IPS DF 6.9 (cell line): ENCODE measurements at regions not wholly inside any gene's neighbourhood (a gene's known extent, or its start where the extent isn't known, plus 50 kb on each side); places are given as distances from the start of the nearest gene placed in this dataset.
"Not testable (repeated sequence)": the region's sequence is repeated elsewhere in the genome, so short reads cannot be mapped to it uniquely, and the experiment has no call there.

ENCODE experiments used
- DNase-seq: peaks from one replicate; pipeline ENCODE4 v3.0.0-alpha.2; 2013; ENCODE audit warnings: low read depth, low spot score
- H3K27ac ChIP-seq: one replicate; pipeline ENCODE4 v1.5.1; 2013; ENCODE audit warnings: low read length, control low read depth
- H3K27me3 ChIP-seq: 2 replicates; pipeline ENCODE4 v1.6.1; 2013; ENCODE audit warnings: mild to moderate bottlenecking, low read length; ENCODE audit not compliant: control insufficient read depth, insufficient read depth
- H3K36me3 ChIP-seq: 2 replicates; pipeline ENCODE4 v1.6.1; 2013; ENCODE audit warnings: low read length; ENCODE audit not compliant: control insufficient read depth, insufficient read depth
- H3K4me1 ChIP-seq: 2 replicates; pipeline ENCODE4 v1.6.1; 2013; ENCODE audit warnings: low read length; ENCODE audit not compliant: control insufficient read depth, insufficient read depth
- H3K4me3 ChIP-seq: 2 replicates; pipeline ENCODE4 v1.5.1; 2013; ENCODE audit warnings: mild to moderate bottlenecking, low read length
- H3K9me3 ChIP-seq: 2 replicates; pipeline ENCODE4 v1.6.1; 2013; ENCODE audit warnings: low read length, inconsistent platforms; ENCODE audit not compliant: control insufficient read depth, insufficient read depth
- WGBS: extraction: QIAGEN DNeasy Blood & Tissue Kit; methylation state at CpG from one replicate; pipeline ENCODE4 v1.1.7; 2013; ENCODE audit warnings: mixed read lengths, missing lambda C conversion rate; ENCODE audit not compliant: insufficient read length, insufficient coverage; 5-methylcytosine and 5-hydroxymethylcytosine counted together

- H3K9me3 ChIP-seq = peaks cover 16% of the 10 kb centered on the region
- DNase-seq = no peak
- H3K27me3 ChIP-seq = no peaks in the 10 kb centered on the region
- H3K4me3 ChIP-seq = no peak overlapping the region
- H3K4me1 ChIP-seq = no peaks in the 10 kb centered on the region
- no CpG with 5 or more reads among the region's 19 CpGs for WGBS
- no peak overlapping the region for H3K27ac ChIP-seq
- H3K36me3 ChIP-seq = no peaks in the 10 kb centered on the region
Observed at GRCh38 chr12:127787544-127787943, 479.4 kb upstream of the TMEM132C start.

DNA sequence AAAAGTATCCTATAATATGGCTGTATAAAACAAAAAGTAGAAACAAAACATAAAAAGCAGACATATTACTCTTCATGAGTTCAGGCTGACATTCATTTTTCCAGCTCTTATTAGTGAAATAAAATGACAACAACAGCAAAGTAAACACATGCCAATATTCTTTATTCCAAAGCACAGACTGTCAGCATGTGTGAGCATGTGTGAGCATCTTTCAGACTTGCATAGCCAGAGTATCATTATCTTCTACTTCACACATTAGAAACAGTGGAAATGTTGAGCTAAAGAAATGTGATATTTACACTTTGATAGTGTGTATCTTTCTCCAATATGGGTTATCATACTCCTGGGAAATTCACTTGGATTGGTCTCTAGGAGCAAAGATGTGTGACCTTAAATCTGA, 476.6 kb upstream of the TMEM132C start:
- Histone ChIP-seq H3K4me1 (no peaks in the 10 kb centered on the region), H3K27ac (no peak overlapping the region), H3K4me3 (no peak overlapping the region), H3K9me3 (peaks cover 14% of the 10 kb centered on the region), H3K36me3 (no peaks in the 10 kb centered on the region), H3K27me3 (no peaks in the 10 kb centered on the region)
- no peak for DNase-seq

- Histone ChIP-seq H3K27ac (no peak overlapping the region), H3K4me1 (no peaks in the 10 kb centered on the region), H3K9me3 (peaks cover 12% of the 10 kb centered on the region), H3K4me3 (no peak overlapping the region), H3K36me3 (no peaks in the 10 kb centered on the region), H3K27me3 (no peaks in the 10 kb centered on the region)
- no CpG with 5 or more reads among the region's 7 CpGs for WGBS
- DNase-seq = no peak
Observed at GRCh38 chr12:127791217-127791616, 475.8 kb upstream of the TMEM132C start.

DNA sequence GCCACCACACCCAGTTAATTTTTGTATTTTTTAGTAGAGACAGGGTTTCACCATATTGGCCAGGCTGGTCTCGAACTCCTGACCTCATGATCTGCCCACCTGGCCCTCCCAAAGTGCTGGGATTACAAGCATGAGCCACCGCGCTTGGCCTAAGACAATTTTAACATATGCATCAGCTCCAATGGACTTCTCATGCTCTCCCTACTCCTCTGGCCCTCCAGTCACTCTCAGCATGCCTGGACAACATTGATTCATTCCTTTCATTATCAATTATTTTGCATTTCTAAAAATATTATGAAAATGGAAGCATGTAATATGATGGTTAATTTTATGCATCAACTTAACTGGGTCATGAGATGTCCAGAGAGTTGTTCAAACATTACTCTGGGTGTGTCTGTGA, 469.1 kb upstream of the TMEM132C start:
- Histone ChIP-seq H3K27me3 (no peaks in the 10 kb centered on the region), H3K4me3 (no peak overlapping the region)
- WGBS = no CpG with 5 or more reads among the region's 3 CpGs

GRCh38 chr12:127802271-127802670, 464.7 kb upstream of the TMEM132C start:
- Histone ChIP-seq H3K36me3 (no peaks in the 10 kb centered on the region), H3K4me3 (no peak overlapping the region), H3K27me3 (no peaks in the 10 kb centered on the region), H3K9me3 (peaks cover 3% of the 10 kb centered on the region), H3K27ac (no peak overlapping the region), H3K4me1 (no peaks in the 10 kb centered on the region)
- WGBS = no CpG with 5 or more reads among the region's 6 CpGs
- no peak for DNase-seq

More for the DNA sequence above, 469.1 kb upstream of the TMEM132C start:
- H3K27ac ChIP-seq = no peak overlapping the region
- H3K36me3 ChIP-seq = no peaks in the 10 kb centered on the region
- H3K9me3 ChIP-seq = peaks cover 2% of the 10 kb centered on the region
- no peak for DNase-seq
- H3K4me1 ChIP-seq = no peaks in the 10 kb centered on the region

DNA sequence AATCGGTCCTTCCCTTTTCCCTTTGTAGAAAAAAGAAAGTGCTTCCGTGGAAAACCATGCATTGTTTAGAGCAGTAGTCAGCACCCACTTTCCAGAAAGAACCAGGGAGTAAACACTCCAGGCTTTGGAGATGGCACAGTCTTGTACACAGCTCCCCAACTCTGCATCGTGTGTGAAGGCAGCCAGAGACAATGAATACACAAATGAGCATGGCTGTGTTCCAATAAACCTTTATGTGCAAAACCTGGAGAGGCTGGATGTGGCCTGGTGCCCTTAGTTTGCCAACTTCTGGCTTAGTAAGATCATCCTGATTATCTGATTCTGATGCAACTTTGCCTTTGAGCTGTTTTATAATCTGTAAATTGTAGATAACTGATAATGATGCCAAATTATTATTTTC, 463.4 kb upstream of the TMEM132C start:
- Histone ChIP-seq H3K4me3 (no peak overlapping the region), H3K27me3 (no peaks in the 10 kb centered on the region), H3K9me3 (peaks cover 8% of the 10 kb centered on the region), H3K27ac (no peak overlapping the region), H3K36me3 (no peaks in the 10 kb centered on the region), H3K4me1 (no peaks in the 10 kb centered on the region)
- no peak for DNase-seq
- no CpG with 5 or more reads among the region's 3 CpGs for WGBS

- Histone ChIP-seq H3K27me3 (no peaks in the 10 kb centered on the region), H3K36me3 (no peaks in the 10 kb centered on the region), H3K27ac (no peak overlapping the region), H3K4me1 (no peaks in the 10 kb centered on the region), H3K4me3 (no peak overlapping the region), H3K9me3 (peaks cover 10% of the 10 kb centered on the region)
- no peak for DNase-seq
- no CpG with 5 or more reads among the region's 1 CpG for WGBS
Observed at GRCh38 chr12:127809275-127809674, 457.7 kb upstream of the TMEM132C start.

DNA sequence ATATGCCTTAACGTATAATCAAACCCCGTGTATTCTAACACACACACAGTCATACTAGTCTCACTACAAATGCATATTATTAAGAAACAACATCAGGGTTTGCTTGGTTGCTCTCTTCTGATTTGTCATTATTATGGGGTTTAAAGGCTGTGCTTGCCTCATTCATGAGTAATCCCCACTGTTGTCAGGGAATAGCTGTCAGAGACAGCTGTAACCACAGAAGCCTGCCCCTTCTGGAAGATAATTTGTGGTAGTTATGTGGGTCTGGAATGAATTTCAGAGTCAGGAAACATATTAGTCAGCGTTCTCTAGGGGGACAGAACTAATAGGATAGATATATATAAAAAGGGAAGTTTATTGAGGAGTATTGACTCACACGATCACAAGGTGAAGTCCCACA, 456.9 kb upstream of the TMEM132C start:
- Histone ChIP-seq H3K4me1 (no peaks in the 10 kb centered on the region), H3K27me3 (no peaks in the 10 kb centered on the region), H3K36me3 (no peaks in the 10 kb centered on the region), H3K4me3 (no peak overlapping the region), H3K9me3 (peaks cover 10% of the 10 kb centered on the region), H3K27ac (no peak overlapping the region)
- no CpG with 5 or more reads among the region's 4 CpGs for WGBS
- DNase-seq = no peak

DNA sequence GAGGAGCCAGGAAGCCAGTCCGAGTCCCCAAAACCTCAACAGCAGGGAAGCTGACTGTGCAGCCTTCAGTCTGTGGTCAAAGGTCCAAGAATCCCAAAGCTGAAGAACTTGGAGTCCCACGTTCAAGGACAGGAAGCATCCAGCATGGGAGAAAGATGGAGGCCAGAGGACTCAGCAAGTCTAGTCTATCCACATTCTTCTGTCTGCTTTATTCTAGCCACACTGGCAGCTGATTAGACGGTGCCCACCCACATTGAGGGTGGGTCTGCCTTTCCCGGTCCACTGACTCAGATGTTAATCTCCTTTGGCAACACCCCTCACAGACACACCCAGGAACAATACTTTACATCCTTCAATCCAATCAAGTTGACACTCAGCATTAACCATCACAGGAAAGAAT, 456.5 kb upstream of the TMEM132C start:
- not testable (repeated sequence) for H3K36me3 ChIP-seq, H3K9me3 ChIP-seq, H3K27ac ChIP-seq, H3K4me1 ChIP-seq, H3K27me3 ChIP-seq, H3K4me3 ChIP-seq, DNase-seq
- WGBS = no CpG with 5 or more reads among the region's 4 CpGs

DNA sequence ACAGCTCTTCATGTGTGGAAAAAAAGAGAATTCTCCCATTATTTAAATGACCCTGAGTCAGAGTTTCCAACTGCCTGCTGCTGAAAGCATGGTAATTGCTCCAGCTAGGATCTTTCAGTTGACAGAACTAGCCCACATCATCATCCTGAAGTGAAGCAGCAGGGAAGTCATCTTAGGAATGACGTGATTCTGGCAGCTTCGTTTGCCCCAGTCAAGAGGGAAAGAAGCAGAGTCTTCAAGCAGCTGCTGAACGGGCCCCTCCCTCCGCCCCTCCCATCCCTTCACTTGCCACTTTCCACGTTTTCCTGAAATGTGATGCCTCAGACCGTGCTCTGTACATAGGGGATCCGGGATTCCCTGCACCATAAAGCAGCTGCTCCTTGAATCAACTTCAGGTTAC, 455.0 kb upstream of the TMEM132C start:
- Histone ChIP-seq H3K27me3 (no peaks in the 10 kb centered on the region), H3K36me3 (no peaks in the 10 kb centered on the region), H3K9me3 (peaks cover 10% of the 10 kb centered on the region), H3K4me3 (no peak overlapping the region), H3K27ac (no peak overlapping the region), H3K4me1 (no peaks in the 10 kb centered on the region)
- DNase-seq = no peak
- WGBS = no CpG with 5 or more reads among the region's 7 CpGs

- H3K9me3 ChIP-seq = peaks cover 8% of the 10 kb centered on the region
- no peaks in the 10 kb centered on the region for H3K27me3 ChIP-seq
- H3K36me3 ChIP-seq = no peaks in the 10 kb centered on the region
- WGBS = no CpG with 5 or more reads among the region's 2 CpGs
- H3K4me3 ChIP-seq = no peak overlapping the region
- DNase-seq = no peak
- no peaks in the 10 kb centered on the region for H3K4me1 ChIP-seq
- H3K27ac ChIP-seq = no peak overlapping the region
Observed at GRCh38 chr12:127813147-127813546, 453.8 kb upstream of the TMEM132C start.
